ENCODE measurements at regions not wholly inside any gene's neighbourhood (a gene's known extent, or its start where the extent isn't known, plus 50 kb on each side); places are given as distances from the start of the nearest gene placed in this dataset.

- Histone ChIP-seq H2AFZ (ENCODE audit: insufficient read depth, low read depth, low read length, poor library complexity, severe bottlenecking) (no peak overlapping the region), H3K4me2 (replicated peaks; ENCODE audit: low read depth, low read length, poor library complexity, severe bottlenecking) (no peak overlapping the region), H3K27ac (ENCODE audit: low read length in 2 of 2) (no peak overlapping the region), H3K36me3 (replicated peaks in 1 of 2; ENCODE audit: control extremely low read depth in 1 of 2, control insufficient read depth in 1 of 2, extremely low read depth in 1 of 2, insufficient read depth in 2 of 2, low read length in 1 of 2) (no peaks in the 10 kb centered on the region), H3K9ac (ENCODE audit: low read length) (no peak overlapping the region), H4K20me1 (ENCODE audit: control insufficient read depth, insufficient read depth, low read length, poor library complexity, severe bottlenecking) (no peaks in the 10 kb centered on the region), H3K9me3 (ENCODE audit: control extremely low read depth in 1 of 3, control insufficient read depth in 2 of 3, insufficient read depth in 1 of 3, low read length in 2 of 3) (peaks cover 0 to 1% (median 0%) of the 10 kb centered on the region in 3 donors), H3K4me1 (ENCODE audit: control insufficient read depth in 2 of 2, insufficient read depth in 2 of 2, low read length in 2 of 2) (peaks cover 3 to 7% of the 10 kb centered on the region in 2 donors), H3K4me3 (ENCODE audit: control extremely low read depth in 1 of 5, extremely low read depth in 1 of 5, insufficient read depth in 1 of 5, low read depth in 2 of 5, low read length in 4 of 5) (no peak overlapping the region), H3K27me3 (replicated peaks in 1 of 4; ENCODE audit: control extremely low read depth in 1 of 4, control insufficient read depth in 3 of 4, insufficient read depth in 4 of 4, low read length in 3 of 4) (no peaks in the 10 kb centered on the region), H3K79me2 (ENCODE audit: control insufficient read depth, insufficient read depth, low read length) (no peaks in the 10 kb centered on the region)
- Mint-ChIP-seq H3K4me3 (no peak overlapping the region), H3K27me3 (peaks cover 3% of the 10 kb centered on the region), H3K9me3 (ENCODE audit: insufficient read depth) (no peaks in the 10 kb centered on the region), H3K4me1 (peaks cover 8% of the 10 kb centered on the region), H3K27ac (no peak overlapping the region)
- ChIA-PET CTCF (interaction anchor here (0.7 kb wide), 1 partner anchor 639 kb away, joined by 4 read pairs; no protein-coding TSS in a partner anchor), POLR2A (no interaction called here)
- WGBS (ENCODE audit: insufficient coverage), result 84% methylated on average over 3 of the region's 5 CpGs
- no peak for DNase-seq
- no peak for TF ChIP-seq EZH2 (IDR thresholded peaks at IDR 0.05; ENCODE audit: borderline replicate concordance, insufficient read depth, low read depth, low read length, poor library complexity, severe bottlenecking)
- TF ChIP-seq CTCF (IDR thresholded peaks at IDR 0.05), result no peak
- ATAC-seq (ENCODE audit: low read depth), result no peak
- intact Hi-C loops (cut with micrococcal nuclease), result no loop called here
These were observed 312.3 kb downstream of the SATB1 start for GRCh38 chr3:18112674-18113375.

- Mint-ChIP-seq H3K4me3 (peak overlapping the region; percentile 73), H3K27me3 (peaks cover under 1% of the 10 kb centered on the region), H3K27ac (no peak overlapping the region), H3K4me1 (peaks cover 8% of the 10 kb centered on the region), H3K9me3 (ENCODE audit: insufficient read depth) (no peaks in the 10 kb centered on the region)
- POLR2A ChIA-PET, result interaction anchor here (0.9 kb wide), 1 partner anchor 15 kb away, joined by 3 read pairs; no protein-coding TSS in a partner anchor
- peak overlapping the region; percentile 70 for H2AFZ ChIP-seq (ENCODE audit: insufficient read depth, low read depth, low read length, poor library complexity, severe bottlenecking)
- H3K4me2 ChIP-seq (replicated peaks; ENCODE audit: low read depth, low read length, poor library complexity, severe bottlenecking), result peak overlapping the region; percentile 76
- H3K4me1 ChIP-seq (ENCODE audit: control insufficient read depth in 2 of 2, insufficient read depth in 2 of 2, low read length in 2 of 2), result peaks cover 3 to 7% of the 10 kb centered on the region in 2 donors
- H3K9me3 ChIP-seq (ENCODE audit: control extremely low read depth in 1 of 3, control insufficient read depth in 2 of 3, insufficient read depth in 1 of 3, low read length in 2 of 3), result peaks cover 0 to 1% (median 0%) of the 10 kb centered on the region in 3 donors
- H3K36me3 ChIP-seq (replicated peaks in 1 of 2; ENCODE audit: control extremely low read depth in 1 of 2, control insufficient read depth in 1 of 2, extremely low read depth in 1 of 2, insufficient read depth in 2 of 2, low read length in 1 of 2), result no peaks in the 10 kb centered on the region
- peak overlapping the region; percentile 68 for H3K9ac ChIP-seq (ENCODE audit: low read length)
- no peak for TF ChIP-seq EZH2 (IDR thresholded peaks at IDR 0.05; ENCODE audit: borderline replicate concordance, insufficient read depth, low read depth, low read length, poor library complexity, severe bottlenecking)
- TF ChIP-seq CTCF (IDR thresholded peaks at IDR 0.05), result no peak
- peak overlapping the region in 4 of 5 experiments; percentile 18 to 52 (median 27) for H3K4me3 ChIP-seq (ENCODE audit: control extremely low read depth in 1 of 5, extremely low read depth in 1 of 5, insufficient read depth in 1 of 5, low read depth in 2 of 5, low read length in 4 of 5)
- no peaks in the 10 kb centered on the region for H4K20me1 ChIP-seq (ENCODE audit: control insufficient read depth, insufficient read depth, low read length, poor library complexity, severe bottlenecking)
- no CpG with 5 or more reads among the region's 6 CpGs for WGBS (ENCODE audit: insufficient coverage)
- intact Hi-C loops (cut with micrococcal nuclease), result no loop called here
- CTCF ChIA-PET, result no interaction called here
- DNase-seq (peak; percentile 12), ATAC-seq (ENCODE audit: low read depth) (no peak)
- no peaks in the 10 kb centered on the region for H3K79me2 ChIP-seq (ENCODE audit: control insufficient read depth, insufficient read depth, low read length)
- peak overlapping the region in 1 of 2 donors; percentile 60 for H3K27ac ChIP-seq (ENCODE audit: low read length in 2 of 2)
- no peaks in the 10 kb centered on the region for H3K27me3 ChIP-seq (replicated peaks in 1 of 4; ENCODE audit: control extremely low read depth in 1 of 4, control insufficient read depth in 3 of 4, insufficient read depth in 4 of 4, low read length in 3 of 4)
These were observed 313.3 kb downstream of the SATB1 start for GRCh38 chr3:18111796-18112232.

Measured in B cell (primary cell).